SK-N-DZ (cell line): ENCODE measurements at regions not wholly inside any gene's neighbourhood (a gene's known extent, or its start where the extent isn't known, plus 50 kb on each side); places are given as distances from the start of the nearest gene placed in this dataset.

Source experiments
- DNase-seq: peaks from one replicate; pipeline ENCODE4 v3.0.0-alpha.2; 2015; ENCODE audit warnings: low spot score

DNA sequence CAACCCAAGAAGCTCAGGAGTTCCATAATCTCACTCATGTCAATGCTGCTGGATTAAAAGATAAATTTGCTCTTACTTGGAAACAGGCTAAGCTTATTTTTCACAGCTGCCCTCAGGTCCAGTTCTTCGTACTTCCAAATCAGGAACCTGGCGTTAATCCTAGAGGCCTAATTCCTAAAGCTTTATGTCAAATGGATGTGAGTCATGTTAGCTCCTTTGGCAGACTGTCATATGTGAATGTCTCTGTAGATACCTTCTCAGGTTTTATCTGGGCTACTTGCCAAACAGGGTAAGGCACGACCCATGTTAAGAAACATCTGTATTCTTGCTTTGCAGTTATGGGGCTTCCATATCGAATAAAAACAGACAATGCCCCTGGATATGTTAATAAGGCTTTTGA lies 504.6 kb downstream of the ALG10 start:
- DNase-seq, result no peak

DNA sequence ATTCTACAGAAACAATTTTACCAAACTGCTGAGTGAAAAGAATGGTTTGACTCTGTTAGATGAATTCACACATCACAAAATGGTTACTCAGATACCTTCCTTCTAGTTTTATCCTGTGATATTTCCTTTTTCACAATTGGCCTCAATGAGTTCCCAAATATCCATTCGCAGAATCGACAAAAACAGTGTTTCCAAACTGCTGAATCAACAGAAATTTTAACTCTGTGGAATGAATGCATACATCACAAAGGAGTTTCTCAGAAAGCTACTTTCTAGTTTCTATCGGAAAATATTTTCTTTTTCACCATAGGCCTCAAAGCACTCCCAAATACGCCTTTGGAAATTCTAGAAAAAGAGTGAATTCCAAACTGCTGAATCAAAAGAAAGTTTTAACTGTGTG lies 525.0 kb downstream of the ALG10 start:
- no peak for DNase-seq

DNA sequence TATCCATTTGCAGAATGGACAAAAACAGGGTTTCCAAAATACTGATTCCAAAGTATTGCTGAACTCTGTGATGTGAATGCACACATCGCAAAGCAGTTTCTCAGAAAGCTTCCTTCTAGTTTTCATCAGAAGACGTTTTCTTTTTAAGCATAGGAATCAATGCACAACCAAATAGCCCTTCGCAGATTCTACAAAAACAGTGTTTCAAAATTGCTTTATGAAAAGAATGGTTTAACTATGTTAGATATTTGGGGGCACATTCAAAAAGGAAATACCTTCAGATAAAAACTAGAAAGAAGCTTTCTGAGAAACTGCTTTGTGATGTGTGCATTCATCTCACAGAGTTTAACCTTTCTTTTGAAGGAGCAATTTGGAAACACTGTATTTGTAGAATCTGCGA lies 569.7 kb downstream of the ALG10 start:
- no peak for DNase-seq

DNA sequence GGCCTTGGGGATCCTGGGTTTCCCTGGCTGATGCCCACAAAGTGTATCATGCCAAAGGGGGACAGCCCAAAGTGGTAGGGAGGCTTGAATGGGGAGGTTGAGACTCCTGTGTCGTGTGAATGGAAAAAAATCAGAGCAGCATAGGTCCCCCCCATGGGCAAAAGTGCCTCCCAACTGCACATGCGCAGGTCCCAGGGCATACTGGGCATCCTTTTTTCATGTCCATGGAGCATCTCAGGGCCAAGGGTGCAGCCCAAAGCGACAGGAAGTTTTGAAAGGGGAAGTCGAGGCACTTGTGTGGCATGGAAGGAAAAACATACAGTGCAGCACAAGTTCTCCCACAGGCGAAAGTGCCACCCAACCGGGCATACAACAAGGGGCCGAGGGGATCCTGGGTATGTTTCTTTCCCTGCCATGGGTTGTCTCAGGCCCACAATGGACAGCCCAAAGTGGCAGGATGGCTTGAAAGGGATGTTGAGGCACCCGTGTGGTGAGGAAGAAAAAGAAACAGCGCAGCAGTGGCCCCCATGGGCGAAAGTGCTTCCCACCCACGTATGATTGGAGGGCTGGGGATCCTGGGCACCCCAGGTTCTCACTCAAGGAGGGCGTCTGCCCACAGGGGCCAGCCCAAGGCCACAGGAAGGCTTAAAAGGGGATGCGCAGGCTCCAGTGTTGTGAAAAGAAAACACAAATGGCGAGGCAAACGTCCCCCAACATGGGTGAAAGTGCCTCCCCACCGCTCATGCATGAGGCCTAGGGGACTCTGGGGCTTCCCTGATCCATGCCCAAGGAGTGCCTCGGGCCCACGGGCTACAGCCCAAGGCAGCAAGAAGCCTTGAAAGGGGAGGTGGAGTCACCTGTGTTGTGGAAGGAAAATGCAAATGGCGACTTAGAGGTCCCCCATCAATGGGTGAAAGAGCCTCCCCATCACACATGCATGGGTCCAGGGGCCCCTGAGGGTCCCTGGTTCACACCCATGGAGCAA lies 573.7 kb downstream of the ALG10 start:
- no peak for DNase-seq

DNA sequence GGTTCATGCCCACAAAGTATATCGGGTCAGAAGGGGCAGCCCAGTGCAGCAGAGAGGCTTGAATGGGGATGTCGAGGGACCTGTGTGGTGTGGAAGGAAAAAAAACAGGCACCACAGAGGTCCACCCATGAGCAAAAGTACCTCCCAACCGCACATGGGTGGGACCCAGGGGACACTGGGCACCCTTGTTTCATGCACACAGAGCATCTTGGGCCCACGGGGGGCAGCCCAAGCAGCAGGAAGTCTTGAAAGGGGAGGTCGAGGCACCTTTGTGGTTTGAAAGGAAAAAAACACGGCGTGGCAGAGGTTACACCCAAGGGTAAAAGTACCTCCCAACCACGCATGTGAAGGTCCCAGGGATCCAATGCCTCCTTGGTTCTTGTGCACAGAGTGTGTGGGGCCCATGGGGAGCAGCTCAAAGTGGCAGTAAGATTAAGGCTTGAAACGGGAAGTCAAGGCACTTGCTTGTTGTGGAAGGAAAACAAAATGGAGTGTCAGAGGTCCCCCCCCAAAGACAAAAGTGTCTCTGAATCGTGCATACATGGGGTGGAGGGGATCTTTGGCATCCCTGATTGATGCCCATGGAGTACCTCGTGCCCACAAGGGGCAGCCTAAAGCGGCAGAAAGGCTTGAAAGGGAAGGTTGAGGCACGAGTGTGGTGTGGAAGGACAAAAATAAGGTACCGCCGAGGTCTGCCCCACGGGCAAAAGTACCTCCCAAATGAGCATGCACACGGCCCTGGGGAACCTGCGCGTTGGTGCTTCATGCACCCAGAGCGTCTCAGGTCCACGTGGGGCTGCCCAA lies 575.5 kb downstream of the ALG10 start:
- DNase-seq, result no peak

DNA sequence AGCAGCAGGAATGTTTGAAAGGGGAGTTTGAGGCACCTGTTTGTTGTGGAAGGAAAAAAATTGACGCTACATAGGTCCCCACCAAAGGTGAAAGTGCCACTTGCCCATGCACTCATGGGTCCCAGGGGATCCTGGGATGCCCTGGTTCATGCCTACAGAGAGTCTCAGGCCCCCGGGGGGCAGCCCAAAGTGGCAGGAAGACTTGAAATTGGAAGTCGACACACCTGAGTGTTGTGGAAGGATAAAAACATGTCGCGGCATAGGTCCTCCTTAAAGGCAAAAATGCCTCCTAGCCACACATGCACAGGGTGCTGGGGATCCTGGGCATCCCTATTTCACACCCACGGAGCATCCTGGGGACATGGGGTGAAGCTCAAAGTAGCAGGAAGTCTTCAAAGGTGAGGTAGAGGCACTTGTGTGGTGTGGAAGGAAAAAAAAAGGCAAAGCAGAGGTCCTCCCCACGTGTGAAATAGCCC lies 576.1 kb downstream of the ALG10 start:
- no peak for DNase-seq

DNA sequence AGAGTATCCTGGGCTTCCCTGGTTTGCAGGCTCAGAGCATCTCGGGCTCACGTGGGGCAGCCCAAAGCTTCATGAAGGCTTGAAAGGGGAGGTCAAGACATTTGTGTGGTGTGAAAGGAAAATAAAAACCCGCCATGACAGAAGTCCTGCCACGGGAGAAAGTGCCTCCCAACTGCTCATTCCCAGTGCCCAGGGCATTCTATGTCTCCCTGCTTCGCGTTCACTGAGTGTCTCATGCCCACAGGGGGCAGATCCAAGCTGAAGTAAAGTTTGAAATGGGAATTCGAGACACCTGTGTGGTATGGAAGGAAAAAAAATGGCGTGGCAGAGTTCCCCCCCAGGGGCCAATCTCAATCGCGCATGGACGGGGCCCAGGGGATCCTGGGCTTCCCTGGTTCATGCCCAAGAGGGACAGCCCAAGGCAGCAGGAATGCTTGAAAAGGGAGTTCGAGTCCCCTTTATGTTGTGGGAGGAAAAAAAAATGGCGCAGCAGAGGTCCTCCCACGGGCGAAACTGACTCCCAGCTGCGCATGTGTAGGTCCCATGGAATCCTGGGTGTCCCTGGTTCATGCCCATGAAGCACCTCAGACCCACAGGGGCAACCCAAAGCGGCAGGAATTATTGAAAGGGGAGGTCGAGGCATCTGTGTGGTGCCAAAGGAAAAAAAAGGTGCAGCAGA lies 576.7 kb downstream of the ALG10 start:
- DNase-seq, result no peak

DNA sequence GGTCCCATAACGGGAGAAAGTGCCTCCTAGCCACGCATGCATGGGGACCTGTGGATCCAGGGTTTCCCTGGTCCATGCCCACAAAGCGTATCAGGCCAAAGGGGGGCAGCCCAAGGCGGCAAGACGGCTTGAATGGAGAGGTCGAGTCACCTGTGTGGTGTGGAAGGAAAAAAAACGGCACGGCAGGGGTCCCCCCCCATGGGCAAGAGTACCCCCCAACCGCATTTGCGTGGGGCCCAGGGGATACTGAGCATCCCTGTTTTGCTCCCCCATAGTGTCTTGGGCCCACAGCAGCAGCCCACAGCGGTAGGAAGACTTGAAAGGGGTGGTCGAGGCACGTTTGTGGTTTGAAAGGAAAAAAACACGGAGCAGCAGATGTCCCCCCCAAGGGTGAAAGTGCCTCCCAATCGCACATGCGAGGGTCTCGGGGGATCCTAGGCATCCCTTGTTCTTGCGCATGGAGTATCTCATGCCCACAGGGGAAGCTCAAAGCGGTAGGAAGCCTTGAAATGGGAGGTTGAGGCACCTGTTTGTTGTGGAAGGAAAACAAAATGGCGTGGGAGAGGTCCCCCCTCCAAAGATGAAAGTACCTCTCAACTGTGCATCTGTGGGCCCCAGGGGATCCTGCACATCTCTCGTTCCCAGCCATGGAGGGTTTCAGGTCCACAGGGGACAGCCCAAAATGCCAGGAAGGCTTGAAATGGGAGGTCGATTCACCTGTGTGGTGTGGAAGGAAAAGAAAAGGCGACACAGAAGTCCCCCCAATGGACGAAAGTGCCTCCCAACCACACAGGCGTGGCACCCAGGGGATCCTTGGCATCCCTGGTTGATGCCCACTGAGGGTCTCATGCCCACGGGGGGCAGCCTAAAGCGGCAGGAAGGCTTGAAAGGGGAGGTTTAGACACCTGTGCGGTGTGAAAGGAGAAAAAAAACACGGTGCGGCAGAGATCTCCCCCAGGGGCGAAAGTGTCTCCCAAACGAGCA lies 577.5 kb downstream of the ALG10 start:
- DNase-seq, result no peak

DNA sequence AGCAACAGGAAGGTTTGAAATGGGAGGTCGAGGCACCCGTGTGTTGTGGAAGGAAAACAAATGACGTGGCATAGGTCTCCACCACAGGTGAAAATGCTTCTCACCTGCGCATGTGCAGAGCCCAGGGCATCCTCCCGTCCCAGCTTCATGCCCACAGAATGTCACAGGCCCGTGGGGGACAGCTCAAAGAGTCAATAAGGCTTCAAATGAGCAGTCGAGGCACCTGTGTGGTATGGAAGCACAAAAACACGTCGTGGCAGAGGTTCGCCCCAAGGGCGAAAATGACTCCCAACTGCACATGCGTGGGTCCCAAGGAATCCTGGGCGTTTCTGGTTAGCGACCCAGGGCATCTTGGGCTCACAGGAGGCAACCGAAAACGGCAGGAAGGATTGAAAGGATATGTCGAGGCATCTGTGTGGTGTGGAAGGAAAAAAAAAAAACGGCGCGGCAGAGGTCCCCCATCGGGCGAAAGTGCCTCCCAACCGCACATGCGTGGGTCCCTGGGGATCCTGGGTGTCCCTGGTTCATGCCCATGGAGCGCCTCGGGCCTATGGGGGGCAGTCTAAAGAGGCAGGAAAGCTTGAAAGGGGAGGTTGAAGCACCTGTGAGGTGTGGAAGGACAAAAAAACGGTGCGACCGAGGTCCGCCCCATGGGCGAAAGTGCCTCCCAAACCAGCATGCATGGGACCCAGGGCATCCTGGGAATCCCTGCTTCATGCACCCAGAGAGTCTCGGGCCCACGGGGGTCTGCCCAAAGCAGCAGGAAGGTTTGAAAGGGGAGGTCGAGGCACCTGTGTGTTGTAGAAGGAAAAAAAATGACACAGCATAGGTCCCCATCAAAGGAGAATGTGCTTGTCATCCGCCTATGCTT lies 578.5 kb downstream of the ALG10 start:
- no peak for DNase-seq

DNA sequence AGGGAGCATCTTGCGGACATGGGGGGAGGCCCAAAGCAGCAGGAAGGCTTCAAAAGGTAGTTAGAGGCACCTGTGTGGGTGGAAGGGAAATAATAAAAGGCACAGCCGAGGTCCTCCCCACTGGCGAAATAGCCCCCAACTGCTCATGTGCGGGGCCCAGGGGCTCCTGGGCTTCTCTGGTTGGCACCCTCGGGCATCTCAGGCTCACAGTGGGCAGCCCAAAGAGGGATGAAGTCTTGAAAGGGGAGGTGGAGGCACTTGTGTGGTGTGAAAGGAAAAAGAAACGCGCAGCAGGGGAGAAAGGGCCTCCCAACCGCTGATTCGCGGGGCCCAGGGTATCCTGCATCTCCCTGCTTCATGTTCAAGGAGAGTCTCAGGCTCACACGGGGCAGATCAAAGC lies 579.4 kb downstream of the ALG10 start:
- DNase-seq, result no peak

DNA sequence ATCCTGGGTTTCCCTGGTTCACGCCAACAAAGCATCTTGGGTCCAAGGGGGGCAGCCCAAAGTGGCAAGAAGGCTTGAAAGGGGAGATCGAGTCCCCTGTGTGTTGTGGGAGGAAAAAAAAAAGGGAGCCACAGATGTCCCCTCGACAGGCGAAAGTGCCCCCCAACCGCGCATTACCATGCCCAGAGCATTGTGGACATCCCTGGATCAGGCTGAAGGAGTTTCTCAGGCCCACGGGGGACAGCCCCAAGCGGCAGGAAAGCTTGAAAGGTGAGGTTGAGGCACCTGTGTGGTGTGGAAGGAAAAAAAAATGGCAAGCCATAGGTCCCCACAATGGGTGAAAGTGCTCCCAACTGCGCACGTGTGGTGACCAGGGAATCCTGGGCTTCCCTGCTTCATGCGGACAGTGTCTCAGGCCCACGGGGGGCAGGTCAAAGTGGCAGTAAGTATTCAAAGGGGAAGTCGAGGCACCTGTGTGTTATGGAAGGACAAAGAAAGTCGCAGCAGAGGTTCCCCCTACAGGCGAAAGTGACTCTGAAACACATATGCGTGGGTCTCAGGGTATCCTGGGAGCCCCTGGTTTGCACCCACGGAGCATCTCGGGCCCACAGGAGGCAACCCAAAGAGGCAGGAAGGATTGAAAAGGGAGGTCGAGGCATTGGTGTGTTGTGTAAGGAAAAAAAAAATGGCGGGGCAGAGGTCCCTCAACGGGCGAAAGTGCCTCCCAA lies 580.1 kb downstream of the ALG10 start:
- no peak for DNase-seq

DNA sequence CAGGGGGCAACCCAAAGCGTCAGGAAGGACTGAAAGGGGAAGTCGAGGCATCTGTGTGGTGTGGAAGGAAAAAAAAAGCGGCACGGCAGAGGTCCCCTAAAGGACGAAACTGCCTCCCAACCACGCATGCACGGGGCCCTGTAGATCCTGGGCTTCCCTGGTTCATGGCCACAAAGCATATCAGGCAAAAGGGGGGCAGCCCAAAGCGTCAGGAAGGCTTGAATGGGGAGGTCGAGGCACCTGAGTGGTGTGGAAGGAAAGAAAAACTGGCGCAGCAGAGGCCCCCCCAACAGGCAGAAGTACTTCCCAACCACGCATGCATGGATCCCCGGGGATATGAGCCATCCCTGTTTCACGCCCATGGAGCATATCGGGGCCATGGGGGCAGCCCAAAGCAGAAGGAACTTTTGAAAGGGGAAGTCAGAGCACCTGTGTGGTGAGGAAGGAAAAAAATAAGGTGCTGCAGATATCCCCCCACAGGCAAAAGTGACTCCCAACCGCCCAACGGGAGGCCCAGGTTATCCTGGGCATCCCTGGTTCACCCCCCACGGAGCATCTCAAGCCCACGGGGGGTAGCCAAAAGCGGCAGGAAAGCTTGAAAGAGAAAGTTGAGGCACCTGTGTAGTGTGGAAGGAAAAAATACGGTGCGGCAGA lies 581.2 kb downstream of the ALG10 start:
- DNase-seq, result no peak

DNA sequence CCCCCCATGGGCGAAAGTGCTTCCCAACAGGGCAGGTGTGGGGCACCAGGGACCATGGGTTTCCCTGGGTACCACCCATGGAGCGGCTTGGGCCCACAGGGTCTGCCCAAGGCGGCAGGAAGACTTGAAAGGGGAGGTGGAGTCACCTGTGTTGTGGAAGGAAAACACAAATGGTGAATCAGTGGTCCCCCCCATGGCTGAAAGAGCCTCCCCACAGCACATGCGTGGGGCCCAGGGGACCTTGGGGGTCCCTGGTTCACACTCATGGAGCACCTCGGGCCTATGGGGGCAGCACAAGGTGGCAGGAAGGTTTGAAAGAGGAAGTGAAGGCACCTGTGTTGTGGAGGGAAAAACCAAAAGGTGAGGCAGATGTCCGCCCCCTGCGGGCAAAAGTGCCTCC lies 581.9 kb downstream of the ALG10 start:
- DNase-seq, result no peak

DNA sequence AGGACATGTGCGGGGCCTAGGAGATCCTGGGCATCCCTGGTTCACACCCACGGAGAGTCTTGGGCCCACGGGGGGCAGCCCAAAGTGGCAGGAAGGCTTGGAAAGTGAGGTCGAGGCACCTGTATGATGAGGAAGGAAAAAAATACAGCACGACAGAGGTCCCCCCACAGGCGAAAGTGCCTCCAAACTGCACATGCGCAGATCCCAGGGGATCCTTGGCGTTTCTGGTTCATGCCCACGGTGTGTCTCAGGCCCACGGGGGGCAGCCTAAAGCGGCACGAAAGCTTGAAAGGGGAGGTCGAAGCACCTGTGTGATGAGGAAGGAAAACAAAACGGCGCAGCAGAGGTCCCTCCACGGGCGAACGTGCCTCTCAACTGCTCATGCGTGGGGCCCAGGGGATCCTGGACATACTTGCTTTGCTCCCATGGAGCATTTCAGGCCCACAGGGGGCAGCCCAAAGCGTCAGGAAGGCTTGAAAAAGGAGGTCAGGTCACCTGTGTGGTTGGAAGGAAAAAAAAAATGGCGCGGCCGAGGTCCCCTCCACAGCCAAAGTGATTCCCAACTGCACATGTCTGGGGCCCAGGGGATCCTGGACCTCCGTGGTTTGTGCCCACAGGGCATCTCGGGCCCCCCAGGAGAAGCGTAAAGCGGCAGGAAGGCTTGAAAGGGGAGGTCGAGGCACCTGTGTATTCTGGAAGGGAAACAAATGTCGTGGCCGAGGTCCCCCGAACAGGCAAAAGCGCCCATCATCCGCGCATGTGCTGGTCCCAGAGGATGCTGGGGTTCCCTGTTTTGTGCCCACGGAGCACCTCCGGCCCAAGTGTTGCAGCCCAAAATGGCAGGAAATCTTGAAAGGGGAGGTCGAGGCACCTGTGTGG lies 582.6 kb downstream of the ALG10 start:
- no peak for DNase-seq

DNA sequence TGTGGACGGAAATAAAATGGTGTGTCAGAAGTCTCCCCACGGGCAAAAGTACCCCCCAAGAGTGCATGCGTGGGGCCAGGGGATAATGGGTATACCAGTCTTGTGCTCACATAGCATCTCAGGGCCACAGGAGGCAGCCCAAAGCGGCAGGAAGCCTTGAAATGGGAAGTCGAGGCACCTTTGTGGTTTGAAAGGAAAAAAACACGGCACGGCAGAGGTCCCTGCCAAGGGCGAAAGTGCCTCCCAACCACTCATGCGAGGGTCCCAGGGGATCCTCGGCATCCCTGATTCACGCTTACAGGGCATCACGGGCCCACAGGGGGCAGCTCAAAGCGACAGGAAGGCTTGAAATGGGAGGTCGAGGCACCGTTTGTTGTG lies 583.2 kb downstream of the ALG10 start:
- DNase-seq, result no peak

DNA sequence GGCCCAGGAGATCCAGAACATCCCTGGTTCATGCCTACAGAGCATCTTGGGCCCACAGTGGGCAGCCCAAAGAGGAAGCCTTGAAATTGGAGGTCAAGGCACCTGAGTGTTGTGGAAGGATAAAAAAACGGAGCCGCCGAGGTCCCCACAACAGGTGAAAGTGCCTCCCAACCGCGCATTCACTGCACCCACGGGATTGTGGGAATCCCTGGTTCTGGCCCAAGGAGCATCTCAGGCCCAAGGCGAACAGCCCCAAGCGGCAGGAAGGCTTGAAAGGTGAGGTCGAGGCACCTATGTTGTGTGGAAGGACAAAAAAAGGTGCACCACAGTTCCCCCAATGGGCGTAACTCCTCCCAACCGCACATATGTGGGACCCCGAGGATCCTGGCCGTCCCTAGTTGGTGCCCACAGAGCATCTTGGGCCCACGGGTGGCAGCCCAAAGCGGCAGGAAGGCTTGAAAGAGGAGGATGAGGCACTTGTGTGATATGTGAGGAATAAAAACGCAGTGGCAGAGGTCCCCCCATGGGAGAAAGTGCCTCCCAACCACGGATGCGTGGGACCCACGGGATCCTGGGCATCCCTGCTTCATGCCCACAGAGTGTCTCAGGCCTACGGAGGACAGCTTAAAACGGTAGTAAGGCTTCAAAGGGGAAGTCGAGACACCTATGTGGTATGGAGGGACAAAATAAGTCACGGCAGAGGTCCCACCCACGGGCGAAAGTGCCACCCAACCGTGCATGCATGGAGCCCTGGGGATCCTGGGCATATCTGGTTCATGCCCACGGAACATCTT lies 583.9 kb downstream of the ALG10 start:
- no peak for DNase-seq
